GM12864 (cell line): ENCODE measurements at regions not wholly inside any gene's neighbourhood (a gene's known extent, or its start where the extent isn't known, plus 50 kb on each side); places are given as distances from the start of the nearest gene placed in this dataset.
"Not testable (repeated sequence)": the region's sequence is repeated elsewhere in the genome, so short reads cannot be mapped to it uniquely, and the experiment has no call there.

Source experiments
- DNase-seq: peaks from one replicate; pipeline ENCODE4 v3.0.0-alpha.2; 2011; ENCODE audit warnings: low read depth
- H3K4me3 ChIP-seq: 2 replicates; pipeline ENCODE4 v1.5.1; 2011; ENCODE audit warnings: mild to moderate bottlenecking, low read depth, low read length, control low read depth
- TF ChIP-seq, protein P1 (sequence below): IDR thresholded peaks from 2 replicates; pipeline ENCODE4 v1.5.1; 2011; ENCODE audit warnings: low read depth, mild to moderate bottlenecking, moderate library complexity, low read length, control low read depth, inconsistent platforms; ENCODE audit errors: missing control alignments

DNA sequence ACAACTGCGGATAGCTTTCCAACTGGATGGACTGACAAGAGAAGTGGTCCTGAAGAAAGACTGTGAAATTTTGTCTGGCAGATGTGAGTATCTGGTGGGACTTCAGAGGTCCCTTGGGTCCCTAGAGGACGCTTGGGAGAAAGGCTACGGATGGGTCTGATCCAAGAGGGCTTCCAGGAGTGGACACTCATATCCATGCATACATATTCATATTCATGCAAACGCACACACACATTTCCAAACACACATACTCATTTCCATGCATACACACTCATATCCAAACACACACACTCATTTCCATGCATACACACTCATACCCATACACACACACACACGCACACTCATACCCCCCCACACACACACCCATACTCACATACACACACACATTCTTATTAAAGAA is 200.2 kb upstream of the DDX18 start:
- no peak for DNase-seq
- H3K4me3 ChIP-seq = no peak overlapping the region
- TF ChIP-seq, protein P1, sequence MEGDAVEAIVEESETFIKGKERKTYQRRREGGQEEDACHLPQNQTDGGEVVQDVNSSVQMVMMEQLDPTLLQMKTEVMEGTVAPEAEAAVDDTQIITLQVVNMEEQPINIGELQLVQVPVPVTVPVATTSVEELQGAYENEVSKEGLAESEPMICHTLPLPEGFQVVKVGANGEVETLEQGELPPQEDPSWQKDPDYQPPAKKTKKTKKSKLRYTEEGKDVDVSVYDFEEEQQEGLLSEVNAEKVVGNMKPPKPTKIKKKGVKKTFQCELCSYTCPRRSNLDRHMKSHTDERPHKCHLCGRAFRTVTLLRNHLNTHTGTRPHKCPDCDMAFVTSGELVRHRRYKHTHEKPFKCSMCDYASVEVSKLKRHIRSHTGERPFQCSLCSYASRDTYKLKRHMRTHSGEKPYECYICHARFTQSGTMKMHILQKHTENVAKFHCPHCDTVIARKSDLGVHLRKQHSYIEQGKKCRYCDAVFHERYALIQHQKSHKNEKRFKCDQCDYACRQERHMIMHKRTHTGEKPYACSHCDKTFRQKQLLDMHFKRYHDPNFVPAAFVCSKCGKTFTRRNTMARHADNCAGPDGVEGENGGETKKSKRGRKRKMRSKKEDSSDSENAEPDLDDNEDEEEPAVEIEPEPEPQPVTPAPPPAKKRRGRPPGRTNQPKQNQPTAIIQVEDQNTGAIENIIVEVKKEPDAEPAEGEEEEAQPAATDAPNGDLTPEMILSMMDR = no peak

DNA sequence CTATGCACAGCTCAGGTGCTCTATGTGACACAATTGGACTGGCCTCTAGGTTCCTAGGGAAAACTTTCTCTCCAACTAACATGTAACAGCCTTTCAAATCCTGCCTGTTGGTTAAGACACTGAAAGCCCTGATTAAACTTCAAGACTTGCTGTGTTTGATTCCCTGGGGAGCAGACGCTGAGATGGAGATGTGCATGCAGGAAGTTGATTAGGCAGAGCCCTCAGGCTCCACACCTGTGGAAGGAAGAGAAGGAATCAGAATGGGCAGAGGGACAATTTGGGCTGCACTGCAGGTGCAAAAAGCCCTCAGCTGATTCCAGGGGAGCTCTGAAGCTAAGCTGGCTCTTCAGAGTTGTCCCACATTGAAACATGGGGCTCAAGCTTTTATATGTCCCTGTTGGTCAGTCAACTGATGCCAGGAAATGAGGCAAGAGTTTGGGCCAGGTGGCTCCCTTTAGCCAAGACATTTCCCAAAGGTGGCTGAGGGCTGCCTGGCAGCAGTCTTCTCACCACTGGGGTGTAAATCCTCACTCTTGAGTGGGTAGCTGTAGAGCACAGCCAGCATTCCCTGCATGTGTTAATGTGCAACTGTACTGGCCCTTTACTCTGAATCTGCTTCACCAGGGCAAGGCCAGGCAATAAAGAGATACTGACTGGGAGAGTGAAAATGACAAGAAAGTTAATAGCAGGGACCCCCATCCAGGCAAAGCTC is 199.5 kb upstream of the DDX18 start:
- H3K4me3 ChIP-seq = no peak overlapping the region
- DNase-seq = no peak
- TF ChIP-seq, protein P1 = no peak

DNA sequence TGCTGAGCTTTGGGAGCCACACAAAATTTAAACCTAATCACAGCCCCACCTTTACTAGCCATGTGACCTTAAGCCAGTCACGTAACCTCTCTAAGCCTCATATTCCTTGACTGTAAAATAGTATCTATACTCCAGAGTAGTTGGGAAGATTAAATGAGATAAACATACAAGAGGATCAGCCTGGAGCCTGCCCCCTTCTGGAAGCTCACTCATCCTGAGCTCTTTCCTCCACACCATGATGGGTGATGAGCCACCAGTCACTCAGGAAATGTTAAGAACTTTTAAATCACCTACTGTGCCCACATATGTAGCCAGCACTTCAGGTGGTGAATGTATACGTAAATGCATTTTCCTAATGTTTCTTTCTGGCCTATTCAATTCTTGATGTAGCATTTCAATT is 195.9 kb upstream of the DDX18 start:
- H3K4me3 ChIP-seq = no peak overlapping the region
- DNase-seq = no peak
- TF ChIP-seq, protein P1 = no peak

DNA sequence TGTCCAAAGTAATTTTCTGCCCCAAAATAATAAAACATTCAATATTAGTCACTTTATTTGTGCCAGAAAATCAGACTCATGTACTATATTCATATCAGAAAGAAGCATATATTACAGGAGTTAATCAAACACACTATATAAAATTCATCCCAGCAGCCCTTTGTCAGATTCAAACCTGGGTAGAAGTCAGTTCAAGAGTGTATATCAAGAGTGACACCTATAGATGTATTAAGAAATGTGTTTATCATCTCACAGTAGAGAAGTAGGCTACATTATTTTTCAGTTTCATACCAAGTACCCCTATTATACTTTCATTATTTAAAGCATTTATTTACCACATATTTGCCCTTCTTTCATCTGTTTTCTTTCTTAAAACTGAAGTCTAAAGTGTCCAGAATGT is 193.2 kb upstream of the DDX18 start:
- no peak for DNase-seq
- TF ChIP-seq, protein P1 = no peak
- H3K4me3 ChIP-seq = no peak overlapping the region

DNA sequence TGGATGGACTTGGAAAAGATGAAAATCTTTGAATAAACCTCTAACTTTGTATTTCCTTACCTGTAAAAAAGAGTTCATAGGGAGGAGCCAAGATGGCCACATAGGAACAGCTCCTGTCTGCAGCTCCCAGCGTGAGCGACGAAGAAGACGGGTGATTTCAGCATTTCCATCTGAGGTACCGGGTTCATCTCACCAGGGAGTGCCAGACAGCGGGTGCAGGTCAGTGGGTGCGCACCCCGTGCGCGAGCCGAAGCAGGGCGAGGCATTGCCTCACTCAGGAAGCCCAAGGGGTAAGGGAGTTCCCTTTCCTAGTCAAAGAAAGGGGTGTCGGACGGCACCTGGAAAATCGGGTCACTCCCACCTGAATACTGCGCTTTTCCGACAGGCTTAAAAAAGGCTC is 191.3 kb upstream of the DDX18 start:
- not testable (repeated sequence) for DNase-seq, H3K4me3 ChIP-seq

DNA sequence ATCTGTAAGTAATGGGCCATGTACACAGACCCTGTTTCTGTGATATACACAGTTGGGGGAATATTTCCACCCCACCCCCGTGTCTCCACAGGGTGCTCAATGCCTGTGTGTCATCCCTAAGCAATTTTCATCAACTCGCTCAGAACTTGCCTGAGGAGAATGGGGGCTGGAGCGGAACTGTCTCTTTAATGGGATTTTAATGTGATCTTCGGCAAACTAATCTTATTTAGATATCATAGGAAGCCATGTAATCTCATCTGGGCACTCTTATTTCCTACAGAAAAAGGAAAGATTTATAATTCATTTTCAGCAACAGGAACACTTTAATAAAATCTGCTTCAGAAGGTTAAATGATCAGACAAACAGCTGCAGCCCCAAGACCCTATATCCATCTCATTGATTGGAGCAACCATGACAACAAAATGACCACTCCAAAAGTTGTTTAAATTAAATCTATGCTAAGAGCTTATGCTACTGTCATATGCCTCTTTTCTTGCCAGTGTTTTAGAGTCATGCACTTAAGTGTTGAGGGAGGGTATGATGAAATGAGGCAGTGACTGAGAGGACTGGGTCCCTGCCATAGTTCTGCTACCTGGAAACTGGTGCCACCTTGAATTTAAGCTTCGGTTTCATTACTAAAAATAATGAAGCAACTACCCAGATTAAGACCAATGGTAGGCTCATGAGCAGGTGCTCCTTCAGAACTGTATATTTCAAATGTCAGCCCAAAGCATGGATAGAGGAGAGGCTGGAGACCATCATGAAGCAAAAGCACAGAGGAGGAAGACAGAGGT is 183.1 kb upstream of the DDX18 start:
- H3K4me3 ChIP-seq = no peak overlapping the region
- no peak for DNase-seq
- TF ChIP-seq, protein P1 = no peak

DNA sequence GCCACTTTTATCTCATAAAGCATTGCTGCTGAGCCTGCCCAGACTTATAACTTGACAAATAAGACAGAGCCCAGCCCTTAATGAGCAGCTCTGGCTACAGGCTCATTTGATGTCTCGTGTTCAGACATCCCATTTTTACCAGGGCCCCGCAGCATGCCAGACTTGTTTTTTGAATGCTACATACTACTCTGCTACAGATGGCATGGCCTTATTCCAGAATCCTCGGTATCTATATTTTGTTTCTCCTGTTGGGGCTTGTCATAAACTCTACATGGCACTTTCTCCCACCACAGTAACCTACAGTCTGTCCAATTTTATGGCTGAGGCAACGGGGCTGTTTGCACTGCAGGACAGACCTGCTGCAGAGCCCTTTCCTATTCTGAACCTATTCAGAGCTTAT is 179.0 kb upstream of the DDX18 start:
- no peak for DNase-seq
- TF ChIP-seq, protein P1 = no peak
- no peak overlapping the region for H3K4me3 ChIP-seq
